K562 (cell line): ENCODE measurements at regions not wholly inside any gene's neighbourhood (a gene's known extent, or its start where the extent isn't known, plus 50 kb on each side); places are given as distances from the start of the nearest gene placed in this dataset.

Source experiments
- ATAC-seq: fragments of 200-7000 bp; cut with Tn5 transposase; 3 replicates; pipeline ENCODE4 v1.9.1; 2020; ENCODE audit warnings: moderate library complexity
- BruUV-seq: library from RNA; stranded (reverse); fragments of 400-500 nt; replicated peaks from 2 replicates; lab custom pipeline; 2021; lab: Mats Ljungman, UMichigan
- CTCF ChIA-PET: fragments of 300-600 bp; formaldehyde crosslinking; extraction: SDS; loops from one replicate; lab custom pipeline; 2021; ENCODE audit warnings: low intra/inter-chr PET ratio; lab: Yijun Ruan, JAX
- POLR2A ChIA-PET: fragments of 300-600, 350-650 bp; sonication (Branson Sonifier 250); formaldehyde crosslinking; extraction: SDS; loops from one replicate; lab custom pipeline; 2021; ENCODE audit warnings: antibody characterized with exemption, inconsistent platforms; lab: Yijun Ruan, JAX
- DNase-seq, 4 experiments: peaks; one replicate each; pipeline versions ENCODE4 v3.0.0 to v3.0.0-alpha.2; 2011 to 2018; ENCODE audit warnings: low spot score in 3 of 4, mixed read lengths in 3 of 4; ENCODE audit errors: extremely low read depth in 1 of 4
- FAIRE-seq: peaks from 2 replicates; lab custom pipeline; 2011; peaks lifted over from hg19 to GRCh38; lab: Jason Lieb, UNC
- H2AFZ ChIP-seq: 2 replicates; pipeline ENCODE4 v1.6.0; 2011; ENCODE audit warnings: low read depth, low read length, control low read depth, inconsistent platforms
- H3K27ac ChIP-seq: fragments of 200-600 bp; 3 replicates; pipeline ENCODE4 v1.8.0; 2011; ENCODE audit warnings: low read depth, mild to moderate bottlenecking, control low read depth, inconsistent platforms, low read length, moderate library complexity, mixed read lengths; ENCODE audit errors: extremely low read depth
- H3K27me3 ChIP-seq, 2 experiments: fragments of 300-600 bp in 1 of 2; 2 replicates in 1 of 2; 3 replicates in 1 of 2; pipeline versions ENCODE4 v1.6.0 to v1.8.0; 2011; ENCODE audit warnings: inconsistent platforms in 2 of 2, low read length in 2 of 2, mild to moderate bottlenecking in 1 of 2, mixed read lengths in 1 of 2, moderate library complexity in 1 of 2; ENCODE audit not compliant: control insufficient read depth in 2 of 2, insufficient read depth in 2 of 2
- H3K36me3 ChIP-seq: fragments of 300-600 bp; 3 replicates; pipeline ENCODE4 v1.8.0; 2011; ENCODE audit warnings: mild to moderate bottlenecking, low read length, inconsistent platforms; ENCODE audit not compliant: control insufficient read depth, insufficient read depth
- H3K4me1 ChIP-seq, 2 experiments: fragments of 200-600 bp in 1 of 2; replicated peaks in 1 of 2; 2 replicates in 1 of 2; 3 replicates in 1 of 2; pipeline versions ENCODE4 v1.5.1 to v1.8.0; 2011; ENCODE audit warnings: inconsistent platforms in 2 of 2, low read length in 2 of 2, mild to moderate bottlenecking in 1 of 2, mixed read lengths in 1 of 2, moderate library complexity in 1 of 2; ENCODE audit not compliant: control insufficient read depth in 2 of 2, insufficient read depth in 2 of 2
- H3K4me2 ChIP-seq: 2 replicates; pipeline ENCODE4 v1.6.1; 2011; ENCODE audit warnings: low read length, control low read depth, inconsistent platforms, mixed read lengths; ENCODE audit not compliant: insufficient read depth
- H3K4me3 ChIP-seq: fragments of 200-600 bp; sonication (generic), shearing (Covaris generic); 2 replicates; pipeline ENCODE4 v1.5.1; 2016; ENCODE audit warnings: control low read depth, inconsistent platforms
- H3K79me2 ChIP-seq: fragments of 200-600 bp; 3 replicates; pipeline ENCODE4 v1.8.0; 2011; ENCODE audit warnings: low read length, inconsistent platforms; ENCODE audit not compliant: control insufficient read depth, insufficient read depth
- H3K9ac ChIP-seq, 2 experiments: 2 replicates each; pipeline versions ENCODE4 v1.6.0 to v1.6.1; 2011; ENCODE audit warnings: low read depth in 2 of 2, low read length in 2 of 2, control low read depth in 1 of 2, inconsistent platforms in 1 of 2, mild to moderate bottlenecking in 1 of 2, mixed read lengths in 1 of 2; ENCODE audit not compliant: insufficient read depth in 1 of 2
- H3K9me1 ChIP-seq: one replicate; pipeline ENCODE4 v1.6.0; 2011; ENCODE audit warnings: inconsistent platforms, mild to moderate bottlenecking, low read length, moderate library complexity; ENCODE audit not compliant: control insufficient read depth, insufficient read depth
- H3K9me3 ChIP-seq: replicated peaks from 2 replicates; pipeline ENCODE4 v1.5.1; 2011; ENCODE audit warnings: low read depth, low read length, inconsistent platforms; ENCODE audit not compliant: control insufficient read depth, insufficient read depth
- H4K20me1 ChIP-seq: replicated peaks from 2 replicates; pipeline ENCODE4 v1.6.1; 2011; ENCODE audit warnings: low read length, inconsistent platforms, mixed read lengths; ENCODE audit not compliant: control insufficient read depth, insufficient read depth
- ELF2 ChIP-seq: fragments of 250-450 bp; sonication (Bioruptor Pico); IDR thresholded peaks from 2 replicates; pipeline ENCODE4 v1.5.0; 2021; ENCODE audit warnings: mild to moderate bottlenecking
- KHSRP ChIP-seq: fragments of 450-650 bp; IDR thresholded peaks from 2 replicates; pipeline ENCODE4 v1.6.1; 2017
- MTA1 ChIP-seq: fragments of 450-650 bp; IDR thresholded peaks from 2 replicates; pipeline ENCODE4 v1.6.1; 2017; ENCODE audit warnings: borderline replicate concordance
- MTA2 ChIP-seq: fragments of 450-650 bp; IDR thresholded peaks from 2 replicates; pipeline ENCODE4 v1.6.1; 2016; ENCODE audit warnings: low read depth
- MYC ChIP-seq, 2 experiments: fragments of 250-450 bp in 1 of 2; sonication (Bioruptor Pico) in 1 of 2; IDR thresholded peaks; 2 replicates each; pipeline versions ENCODE4 v1.5.1 to v1.6.1; 2012 to 2021; ENCODE audit warnings: low read depth in 2 of 2, borderline replicate concordance in 1 of 2, improper control_type of control experiment in 1 of 2, low read length in 1 of 2, mild to moderate bottlenecking in 1 of 2, moderate library complexity in 1 of 2
- POU5F1 ChIP-seq: fragments of 150-350 bp; IDR thresholded peaks from 2 replicates; pipeline ENCODE4 v1.6.1; 2014; ENCODE audit warnings: borderline replicate concordance, low read length, low read depth, mild to moderate bottlenecking; ENCODE audit not compliant: partially characterized antibody
- PTTG1 ChIP-seq: fragments of 450-650 bp; IDR thresholded peaks from 2 replicates; pipeline ENCODE4 v1.6.1; 2016; ENCODE audit warnings: low read depth, mild to moderate bottlenecking, missing genetic modification characterization, missing compliant biosample characterization
- TAF9B ChIP-seq: fragments of 450-650 bp; IDR thresholded peaks from 2 replicates; pipeline ENCODE4 v1.6.1; 2018; ENCODE audit warnings: mild to moderate bottlenecking; ENCODE audit not compliant: partially characterized antibody
- ZSCAN29 ChIP-seq: fragments of 450-650 bp; IDR thresholded peaks from 2 replicates; pipeline ENCODE4 v1.6.1; 2017
- WGBS: fragments of 100-300 bp; shearing (Covaris generic); methylation state at CpG from one replicate; pipeline ENCODE4 v1.1.6; 2016; ENCODE audit warnings: low coverage, mixed read lengths; ENCODE audit not compliant: insufficient coverage; ENCODE audit errors: missing lambda C conversion rate; 5-methylcytosine and 5-hydroxymethylcytosine counted together
- in situ Hi-C: fragments of 300-500 bp; cut with MboI; formaldehyde crosslinking; loops from 4 replicates; pipeline ENCODE4 v1.15.0; 2018; ENCODE audit warnings: inconsistent platforms, mixed read lengths
- intact Hi-C: fragments of 100-400 bp; cut with micrococcal nuclease; formaldehyde crosslinking; loops from 2 replicates; pipeline ENCODE4 v1.14.2; 2022
- TF ChIP-seq, protein P1 (sequence below): fragments of 250-450 bp; sonication (Bioruptor Pico); IDR thresholded peaks from 2 replicates; pipeline ENCODE4 v1.4.0; 2020; ENCODE audit warnings: mild to moderate bottlenecking, moderate library complexity
- TF ChIP-seq, protein P2 (sequence below): sonication (generic); formaldehyde crosslinking; IDR thresholded peaks from 2 replicates; pipeline ENCODE4 v1.4.0; 2020; ENCODE audit warnings: mild to moderate bottlenecking, missing genetic modification reagents
- TF ChIP-seq, protein P3 (sequence below): fragments of 450-650 bp; IDR thresholded peaks from 2 replicates; pipeline ENCODE4 v1.6.1; 2016; ENCODE audit warnings: antibody characterized with exemption

DNA sequence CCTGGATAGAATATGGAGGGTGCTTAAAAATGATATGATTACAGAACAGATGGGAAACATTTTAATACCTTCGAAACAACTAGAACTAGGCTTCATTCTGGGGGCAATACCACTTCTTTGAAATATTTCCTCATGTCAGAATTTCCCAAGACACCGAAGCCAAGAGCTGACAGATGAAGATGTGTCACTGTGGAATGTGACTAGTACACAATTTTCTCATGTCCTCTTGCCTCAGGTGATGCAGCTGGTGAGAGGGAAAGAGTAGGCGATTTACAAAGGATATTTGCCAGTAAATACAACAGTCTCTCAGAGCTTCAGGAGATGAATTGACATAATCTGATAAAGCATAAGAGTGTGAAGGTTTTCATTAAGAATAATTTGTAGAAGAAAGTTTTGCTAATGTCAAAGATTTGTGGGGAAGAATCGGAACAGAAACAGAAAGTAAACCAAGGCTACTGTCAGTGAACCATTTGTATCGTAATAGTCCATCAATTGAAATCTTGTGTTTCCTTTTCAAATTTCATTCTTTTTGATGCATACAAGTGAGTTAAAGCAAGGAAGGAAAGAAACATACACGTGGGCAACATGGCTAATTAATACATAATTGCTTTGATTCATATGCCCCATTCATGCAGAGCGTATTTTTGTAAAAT lies 164.7 kb upstream of the CCN2 start:
- CTCF ChIA-PET, result no interaction called here
- no peak overlapping the region for H2AFZ ChIP-seq

More for the DNA sequence above, 164.7 kb upstream of the CCN2 start:
- no peaks in the 10 kb centered on the region for H4K20me1 ChIP-seq
- in situ Hi-C loops (no loop called here), intact Hi-C loops (no loop called here)
- FAIRE-seq (no peak), DNase-seq (no peak), ATAC-seq (no peak)
- no peaks in the 10 kb centered on the region for H3K36me3 ChIP-seq
- POLR2A ChIA-PET, result no interaction called here
- H3K79me2 ChIP-seq, result no peaks in the 10 kb centered on the region
- TF ChIP-seq MYC (IDR thresholded peaks at IDR 0.05; ENCODE audit: low read depth, low read length) (no peak), MYC (CRISPR knock-in tag; IDR thresholded peaks at IDR 0.05; ENCODE audit: borderline replicate concordance, low read depth) (no peak), PTTG1 (no peak), MTA1 (no peak), TAF9B (no peak), MTA2 (no peak), ZSCAN29 (no peak), POU5F1 (no peak), KHSRP (no peak), ELF2 (CRISPR knock-in tag) (no peak)
- TF ChIP-seq, protein P1, sequence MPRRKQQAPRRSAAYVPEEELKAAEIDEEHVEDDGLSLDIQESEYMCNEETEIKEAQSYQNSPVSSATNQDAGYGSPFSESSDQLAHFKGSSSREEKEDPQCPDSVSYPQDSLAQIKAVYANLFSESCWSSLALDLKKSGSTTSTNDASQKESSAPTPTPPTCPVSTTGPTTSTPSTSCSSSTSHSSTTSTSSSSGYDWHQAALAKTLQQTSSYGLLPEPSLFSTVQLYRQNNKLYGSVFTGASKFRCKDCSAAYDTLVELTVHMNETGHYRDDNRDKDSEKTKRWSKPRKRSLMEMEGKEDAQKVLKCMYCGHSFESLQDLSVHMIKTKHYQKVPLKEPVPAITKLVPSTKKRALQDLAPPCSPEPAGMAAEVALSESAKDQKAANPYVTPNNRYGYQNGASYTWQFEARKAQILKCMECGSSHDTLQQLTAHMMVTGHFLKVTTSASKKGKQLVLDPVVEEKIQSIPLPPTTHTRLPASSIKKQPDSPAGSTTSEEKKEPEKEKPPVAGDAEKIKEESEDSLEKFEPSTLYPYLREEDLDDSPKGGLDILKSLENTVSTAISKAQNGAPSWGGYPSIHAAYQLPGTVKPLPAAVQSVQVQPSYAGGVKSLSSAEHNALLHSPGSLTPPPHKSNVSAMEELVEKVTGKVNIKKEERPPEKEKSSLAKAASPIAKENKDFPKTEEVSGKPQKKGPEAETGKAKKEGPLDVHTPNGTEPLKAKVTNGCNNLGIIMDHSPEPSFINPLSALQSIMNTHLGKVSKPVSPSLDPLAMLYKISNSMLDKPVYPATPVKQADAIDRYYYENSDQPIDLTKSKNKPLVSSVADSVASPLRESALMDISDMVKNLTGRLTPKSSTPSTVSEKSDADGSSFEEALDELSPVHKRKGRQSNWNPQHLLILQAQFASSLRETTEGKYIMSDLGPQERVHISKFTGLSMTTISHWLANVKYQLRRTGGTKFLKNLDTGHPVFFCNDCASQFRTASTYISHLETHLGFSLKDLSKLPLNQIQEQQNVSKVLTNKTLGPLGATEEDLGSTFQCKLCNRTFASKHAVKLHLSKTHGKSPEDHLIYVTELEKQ (CRISPR knock-in tag), result no peak
- TF ChIP-seq, protein P2, sequence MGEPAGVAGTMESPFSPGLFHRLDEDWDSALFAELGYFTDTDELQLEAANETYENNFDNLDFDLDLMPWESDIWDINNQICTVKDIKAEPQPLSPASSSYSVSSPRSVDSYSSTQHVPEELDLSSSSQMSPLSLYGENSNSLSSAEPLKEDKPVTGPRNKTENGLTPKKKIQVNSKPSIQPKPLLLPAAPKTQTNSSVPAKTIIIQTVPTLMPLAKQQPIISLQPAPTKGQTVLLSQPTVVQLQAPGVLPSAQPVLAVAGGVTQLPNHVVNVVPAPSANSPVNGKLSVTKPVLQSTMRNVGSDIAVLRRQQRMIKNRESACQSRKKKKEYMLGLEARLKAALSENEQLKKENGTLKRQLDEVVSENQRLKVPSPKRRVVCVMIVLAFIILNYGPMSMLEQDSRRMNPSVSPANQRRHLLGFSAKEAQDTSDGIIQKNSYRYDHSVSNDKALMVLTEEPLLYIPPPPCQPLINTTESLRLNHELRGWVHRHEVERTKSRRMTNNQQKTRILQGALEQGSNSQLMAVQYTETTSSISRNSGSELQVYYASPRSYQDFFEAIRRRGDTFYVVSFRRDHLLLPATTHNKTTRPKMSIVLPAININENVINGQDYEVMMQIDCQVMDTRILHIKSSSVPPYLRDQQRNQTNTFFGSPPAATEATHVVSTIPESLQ (CRISPR knock-in tag), result no peak
- TF ChIP-seq, protein P3, sequence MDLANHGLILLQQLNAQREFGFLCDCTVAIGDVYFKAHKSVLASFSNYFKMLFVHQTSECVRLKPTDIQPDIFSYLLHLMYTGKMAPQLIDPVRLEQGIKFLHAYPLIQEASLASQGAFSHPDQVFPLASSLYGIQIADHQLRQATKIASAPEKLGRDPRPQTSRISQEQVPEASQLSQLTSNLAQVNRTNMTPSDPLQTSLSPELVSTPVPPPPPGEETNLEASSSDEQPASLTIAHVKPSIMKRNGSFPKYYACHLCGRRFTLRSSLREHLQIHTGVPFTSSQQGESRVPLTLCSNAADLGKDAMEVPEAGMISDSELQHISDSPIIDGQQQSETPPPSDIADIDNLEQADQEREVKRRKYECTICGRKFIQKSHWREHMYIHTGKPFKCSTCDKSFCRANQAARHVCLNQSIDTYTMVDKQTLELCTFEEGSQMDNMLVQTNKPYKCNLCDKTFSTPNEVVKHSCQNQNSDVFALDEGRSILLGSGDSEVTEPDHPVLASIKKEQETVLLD, result no peak
- BruUV-seq, result no TSS peak
- 0% methylated on average over 7 of the region's 7 CpGs for WGBS
- no peaks in the 10 kb centered on the region for H3K4me1 ChIP-seq
- H3K4me3 ChIP-seq, result no peak overlapping the region
- H3K9me3 ChIP-seq, result peaks cover 3% of the 10 kb centered on the region; the same call in 1 of the 2 replicates
- no peak overlapping the region for H3K4me2 ChIP-seq
- H3K9me1 ChIP-seq, result no peaks in the 10 kb centered on the region
- H3K27ac ChIP-seq, result no peak overlapping the region
- no peak overlapping the region for H3K9ac ChIP-seq
- no peaks in the 10 kb centered on the region for H3K27me3 ChIP-seq
